ENCODE measurements at regions not wholly inside any gene's neighbourhood (a gene's known extent, or its start where the extent isn't known, plus 50 kb on each side); places are given as distances from the start of the nearest gene placed in this dataset.

DNA sequence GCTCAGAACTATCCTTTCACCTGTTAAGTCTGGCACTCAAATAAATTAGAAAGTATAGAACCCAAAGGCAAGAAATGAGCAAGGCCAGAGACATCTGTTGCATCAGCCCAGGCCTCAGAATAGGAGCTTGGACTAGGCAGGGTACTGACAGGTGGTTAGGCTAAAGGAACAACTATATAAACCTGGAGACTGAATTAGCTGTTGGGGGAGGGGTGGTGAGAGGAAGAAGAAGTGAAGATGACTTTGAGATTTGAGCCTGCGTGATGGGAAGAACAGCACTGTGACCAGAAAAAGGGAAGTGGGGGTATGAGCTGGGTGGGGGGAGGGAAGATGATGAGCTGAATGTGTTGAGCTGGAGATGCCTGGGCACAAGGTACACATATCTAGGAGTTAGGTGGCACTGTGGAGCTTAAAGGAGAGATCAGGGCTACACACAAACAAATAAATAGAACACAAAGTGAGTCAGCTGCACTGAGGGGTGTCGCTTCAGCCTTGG, 244.7 kb downstream of the PTEN start:
- DNase-seq (ENCODE audit: low spot score), result peak; percentile 48

- DNase-seq (ENCODE audit: low spot score), result no peak
Measured at GRCh38 chr10:88110355-88110754, 246.9 kb downstream of the PTEN start.

DNA sequence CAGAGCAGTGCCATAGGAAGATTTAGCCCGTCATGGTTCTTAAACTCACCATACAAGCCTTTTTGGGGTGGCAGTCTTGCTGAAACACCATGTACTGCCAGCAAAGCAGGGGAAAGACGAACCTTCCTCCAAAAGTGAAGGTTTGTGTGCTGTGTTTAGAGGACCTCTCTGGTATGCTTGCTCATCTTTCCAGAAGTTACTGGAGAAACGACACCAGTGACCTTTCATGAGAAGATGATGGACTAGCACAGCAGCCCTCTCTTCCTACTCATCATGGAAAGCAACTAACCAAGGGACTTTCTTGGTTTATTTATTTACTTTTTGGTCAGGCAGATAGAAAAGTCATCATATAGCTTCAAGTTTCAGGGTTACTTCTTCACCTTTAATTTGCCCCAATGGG, 247.4 kb downstream of the PTEN start:
- DNase-seq (ENCODE audit: low spot score), result no peak

GRCh38 chr10:88111294-88111693, 247.9 kb downstream of the PTEN start:
- no peak for DNase-seq (ENCODE audit: low spot score)

GRCh38 chr10:88113232-88113631, 249.8 kb downstream of the PTEN start:
- no peak for DNase-seq (ENCODE audit: low spot score)

- no peak for DNase-seq (ENCODE audit: low spot score)
Measured at GRCh38 chr10:88113657-88114272, 250.3 kb downstream of the PTEN start.

GRCh38 chr10:88114368-88114767, 250.9 kb downstream of the PTEN start:
- DNase-seq (ENCODE audit: low spot score), result no peak

DNA sequence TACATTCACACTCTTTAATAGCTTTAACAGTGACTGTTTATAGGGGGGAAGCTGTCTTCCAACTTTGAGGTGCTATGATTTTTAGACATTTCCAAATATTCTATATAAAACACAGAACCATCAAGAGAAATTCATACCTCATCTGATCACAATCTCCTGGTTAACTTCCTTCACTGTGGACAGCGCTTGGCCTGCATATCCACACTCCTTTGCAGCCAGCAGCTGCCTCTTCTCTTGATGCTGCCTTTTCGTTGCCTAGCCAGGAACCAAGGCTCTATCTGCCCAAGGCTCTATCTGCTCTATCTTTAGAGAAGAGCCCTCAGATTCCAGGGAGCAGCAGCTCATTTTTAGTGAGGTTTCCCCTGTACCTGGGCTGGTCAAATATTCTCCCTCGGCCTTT, 252.0 kb downstream of the PTEN start:
- no peak for DNase-seq (ENCODE audit: low spot score)

DNA sequence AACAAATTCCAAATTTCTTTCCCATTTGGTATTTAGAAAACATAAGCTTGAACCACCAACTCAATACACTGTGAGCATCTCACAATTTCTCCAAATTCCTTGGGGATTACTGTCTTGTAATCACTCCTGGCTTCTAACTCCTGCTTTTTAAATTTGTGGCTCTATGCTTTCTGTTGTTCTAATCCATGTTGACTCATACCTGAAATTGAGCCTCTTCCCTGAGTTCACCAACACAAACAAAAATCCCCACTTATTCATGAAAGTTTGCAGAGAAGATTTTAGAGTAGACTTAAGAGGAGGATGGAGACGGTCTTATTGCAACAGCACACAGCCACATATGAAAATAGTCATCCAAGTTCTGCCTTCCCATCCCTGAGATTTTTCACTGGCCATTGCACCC, 252.5 kb downstream of the PTEN start:
- no peak for DNase-seq (ENCODE audit: low spot score)

- no peak for DNase-seq (ENCODE audit: low spot score)
Measured at GRCh38 chr10:88116481-88116880, 253.1 kb downstream of the PTEN start.

DNA sequence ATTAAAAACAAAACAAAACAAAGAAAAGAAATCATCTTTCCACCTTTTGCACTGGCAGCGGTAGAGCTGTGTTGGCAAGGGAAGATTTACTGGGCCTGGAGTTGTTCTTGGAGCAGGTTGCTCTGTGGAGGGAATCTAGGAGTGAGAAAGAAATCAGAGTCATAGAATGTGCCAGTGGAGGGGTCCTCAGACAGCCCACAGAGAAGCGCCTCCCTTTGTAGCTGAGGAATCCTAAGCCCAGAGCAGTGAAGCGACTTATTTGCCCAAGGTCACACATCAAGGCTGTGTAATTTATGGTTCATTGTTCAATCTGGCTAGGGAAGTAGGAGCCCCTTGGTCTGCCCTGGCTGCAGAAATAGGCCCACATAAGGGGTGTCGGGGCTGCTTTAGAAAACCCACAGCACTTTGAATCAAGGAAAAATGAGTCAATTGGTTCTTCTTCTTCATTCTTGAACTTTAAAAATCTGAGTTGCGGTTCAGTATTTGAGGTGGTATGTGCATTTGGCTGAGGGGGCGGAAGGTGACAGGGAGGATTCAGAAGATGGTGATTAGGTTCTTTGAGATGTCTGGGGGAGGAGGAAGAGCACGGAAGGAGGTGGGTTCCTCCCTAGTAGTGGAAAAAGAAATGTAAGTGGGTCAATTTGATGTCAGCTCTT, 253.7 kb downstream of the PTEN start:
- no peak for DNase-seq (ENCODE audit: low spot score)

DNA sequence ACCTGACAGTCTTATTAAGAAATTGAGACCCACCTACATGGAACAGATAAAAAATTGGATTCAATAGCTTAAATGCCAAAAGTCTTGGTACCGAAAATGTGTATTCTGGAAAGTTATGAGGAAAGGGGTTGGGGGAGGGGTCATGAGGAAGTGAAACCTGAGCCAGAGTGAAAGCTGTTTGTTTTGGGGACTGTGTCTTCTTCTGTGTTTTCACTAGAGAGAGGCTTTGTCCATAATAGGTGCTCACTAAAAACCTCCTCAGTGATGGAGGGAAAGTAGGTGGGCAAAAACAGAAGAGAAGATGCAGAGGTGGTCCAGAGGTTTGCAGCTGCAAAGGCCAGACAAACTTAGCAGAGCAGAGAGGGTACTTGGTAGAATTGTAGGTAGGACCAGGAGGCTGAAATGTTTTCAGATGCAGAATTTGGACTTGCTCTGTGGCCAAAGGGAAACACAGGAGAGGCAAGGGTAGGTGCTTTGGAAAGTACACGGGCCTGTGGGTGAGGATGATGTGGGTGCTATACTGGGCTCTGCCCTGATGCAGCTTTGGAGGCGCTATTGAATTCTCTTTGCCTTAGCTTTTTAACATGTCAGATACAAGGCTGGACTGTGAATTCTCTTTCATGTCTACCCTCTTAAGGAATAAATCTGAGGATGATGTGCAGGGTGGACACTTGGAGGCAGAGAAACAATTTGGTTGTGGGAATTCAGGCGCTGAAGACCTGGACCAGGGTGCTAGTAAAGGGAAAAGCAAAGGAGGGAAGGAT, 254.6 kb downstream of the PTEN start:
- no peak for DNase-seq (ENCODE audit: low spot score)

GRCh38 chr10:88118729-88119128, 255.3 kb downstream of the PTEN start:
- DNase-seq (ENCODE audit: low spot score), result no peak

DNA sequence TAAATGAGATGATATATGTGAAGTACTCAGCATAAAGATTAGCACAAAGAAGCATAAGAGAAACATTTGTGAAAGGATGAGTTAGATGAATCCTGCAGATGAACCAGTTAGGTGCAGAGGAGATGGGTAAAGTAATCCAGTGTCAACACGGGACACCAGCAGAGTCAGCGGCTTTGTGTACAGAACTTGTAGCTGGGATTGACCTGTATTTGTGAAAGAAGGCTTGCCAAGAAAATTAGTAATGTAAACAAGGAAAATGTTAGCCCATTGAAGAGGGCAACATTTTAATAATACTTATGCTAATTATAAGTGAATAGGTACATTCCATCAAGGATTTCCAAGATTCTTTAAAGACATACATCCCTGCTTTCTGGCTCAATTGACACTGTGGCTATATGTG, 255.7 kb downstream of the PTEN start:
- no peak for DNase-seq (ENCODE audit: low spot score)

GRCh38 chr10:88120075-88120474, 256.6 kb downstream of the PTEN start:
- no peak for DNase-seq (ENCODE audit: low spot score)

DNA sequence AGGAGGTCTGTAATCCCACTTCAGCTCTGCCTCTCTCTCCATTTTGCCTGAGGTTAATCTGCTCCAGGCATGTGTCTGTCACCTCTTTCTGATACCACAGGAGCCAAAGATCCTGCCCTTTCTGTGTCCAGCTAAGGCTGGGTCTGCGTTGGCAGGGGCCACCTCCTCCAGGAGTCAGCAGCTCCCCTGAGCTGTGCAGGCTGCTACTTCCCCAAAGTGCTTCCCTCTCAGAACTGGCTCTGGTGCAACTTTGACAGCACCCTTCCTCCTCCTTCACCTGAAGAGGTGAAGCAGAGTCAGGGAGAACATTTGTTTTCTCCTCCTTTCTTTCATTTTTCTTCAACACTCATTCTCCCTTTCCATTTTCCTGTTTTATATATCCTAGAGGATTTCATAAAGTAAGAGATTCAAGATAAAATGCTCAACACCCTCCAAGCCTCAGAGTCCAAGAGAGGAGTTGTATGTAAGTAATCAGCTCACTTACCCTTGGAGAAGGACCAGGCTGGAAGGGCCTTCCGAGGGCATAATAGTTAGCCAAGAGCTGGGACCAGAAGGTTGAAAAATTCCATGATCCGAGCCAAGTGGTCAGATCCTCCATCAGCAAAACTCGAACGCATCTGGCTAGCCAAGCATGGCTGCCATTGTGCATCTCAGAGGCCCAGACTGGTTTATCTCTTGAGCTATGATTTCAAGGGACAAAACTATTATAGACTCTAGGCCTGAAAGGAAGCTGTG, 257.3 kb downstream of the PTEN start:
- DNase-seq (ENCODE audit: low spot score), result no peak

- no peak for DNase-seq (ENCODE audit: low spot score)
Measured at GRCh38 chr10:88121361-88121760, 257.9 kb downstream of the PTEN start.

- no peak for DNase-seq (ENCODE audit: low spot score)
Measured at GRCh38 chr10:88122145-88122544, 258.7 kb downstream of the PTEN start.

DNA sequence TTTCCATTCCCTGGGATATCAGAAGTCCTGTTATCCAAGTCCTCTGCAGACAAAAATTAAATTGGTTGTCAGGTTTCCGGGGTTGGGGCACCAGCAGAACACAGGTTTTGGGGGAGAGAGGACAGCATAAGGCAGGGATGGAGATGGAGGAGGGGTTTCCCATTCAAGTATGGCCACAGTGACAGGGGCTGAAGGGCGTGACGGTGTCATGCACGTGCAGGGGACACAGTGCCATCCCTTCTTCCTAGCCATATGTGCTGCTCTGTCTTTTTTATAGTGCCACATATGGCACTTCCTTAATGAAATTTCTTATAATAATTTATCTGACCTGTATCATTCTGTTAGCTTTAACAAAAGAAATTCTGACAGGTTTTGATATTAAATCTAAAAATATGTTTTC, 259.2 kb downstream of the PTEN start:
- DNase-seq (ENCODE audit: low spot score), result no peak

GRCh38 chr10:88125766-88126165, 262.3 kb downstream of the PTEN start:
- no peak for DNase-seq (ENCODE audit: low spot score)

GRCh38 chr10:88126699-88127098, 263.3 kb downstream of the PTEN start:
- no peak for DNase-seq (ENCODE audit: low spot score)

GRCh38 chr10:88127269-88127668, 263.8 kb downstream of the PTEN start:
- no peak for DNase-seq (ENCODE audit: low spot score)

DNA sequence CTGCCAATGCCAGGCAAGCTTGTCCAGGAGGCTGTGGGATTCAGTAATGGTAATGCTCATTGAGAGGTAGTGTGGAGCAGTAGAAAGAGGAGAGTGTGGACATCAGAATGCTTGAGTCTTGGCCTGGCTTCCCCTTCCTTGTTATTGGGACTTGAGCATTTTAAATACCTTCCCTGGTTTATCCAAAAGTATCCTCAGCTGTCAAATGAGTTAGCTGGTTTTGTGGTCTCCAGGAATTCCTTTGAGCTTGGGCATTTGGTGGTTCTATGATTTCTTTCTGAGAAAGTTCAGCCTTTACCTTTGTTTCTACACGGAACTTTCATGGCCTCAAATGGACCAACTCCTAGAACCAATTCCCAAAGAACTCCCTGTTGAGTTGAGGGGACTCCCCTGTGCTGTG, 264.3 kb downstream of the PTEN start:
- no peak for DNase-seq (ENCODE audit: low spot score)
